OCI-LY1 (cell line): ENCODE measurements at regions not wholly inside any gene's neighbourhood (a gene's known extent, or its start where the extent isn't known, plus 50 kb on each side); places are given as distances from the start of the nearest gene placed in this dataset.

Experiments
- H2AFZ ChIP-seq: fragments of 200-600 bp; sonication (generic), shearing (Covaris generic); 2 replicates; pipeline ENCODE4 v1.6.0; 2014; ENCODE audit warnings: antibody characterized with exemption, mild to moderate bottlenecking, low read length
- H3F3A ChIP-seq: fragments of 200-600 bp; sonication (generic), shearing (Covaris generic); 2 replicates; pipeline ENCODE4 v1.6.0; 2014; ENCODE audit warnings: mild to moderate bottlenecking, antibody characterized with exemption, low read length, moderate library complexity; ENCODE audit not compliant: insufficient read depth
- H3K27ac ChIP-seq: fragments of 200-600 bp; sonication (generic); 2 replicates; pipeline ENCODE4 v1.5.1; 2014; ENCODE audit warnings: low read length, mixed run types, mild to moderate bottlenecking, low read depth; ENCODE audit not compliant: poor library complexity, severe bottlenecking
- H3K27me3 ChIP-seq: fragments of 200-600 bp; sonication (generic); 2 replicates; pipeline ENCODE4 v1.6.0; 2014; ENCODE audit warnings: antibody characterized with exemption, mild to moderate bottlenecking, low read length, moderate library complexity; ENCODE audit not compliant: insufficient read depth
- H3K36me3 ChIP-seq: fragments of 200-600 bp; sonication (generic); 2 replicates; pipeline ENCODE4 v1.6.1; 2014; ENCODE audit warnings: mild to moderate bottlenecking, antibody characterized with exemption, low read length, moderate library complexity, mixed read lengths; ENCODE audit not compliant: insufficient read depth
- H3K4me1 ChIP-seq: fragments of 200-600 bp; sonication (generic); 2 replicates; pipeline ENCODE4 v1.5.1; 2014; ENCODE audit warnings: mild to moderate bottlenecking, low read length, moderate library complexity; ENCODE audit not compliant: insufficient read depth, severe bottlenecking
- H3K4me2 ChIP-seq: fragments of 200-600 bp; sonication (generic), shearing (Covaris generic); 2 replicates; pipeline ENCODE4 v1.6.1; 2014; ENCODE audit warnings: low read length
- H3K4me3 ChIP-seq: fragments of 200-600 bp; sonication (generic); 2 replicates; pipeline ENCODE4 v1.5.1; 2014; ENCODE audit warnings: low read length, low read depth, mild to moderate bottlenecking, mixed read lengths; ENCODE audit not compliant: poor library complexity, severe bottlenecking
- H3K79me2 ChIP-seq: fragments of 200-600 bp; shearing (Covaris generic); 2 replicates; pipeline ENCODE4 v1.6.1; 2016; ENCODE audit warnings: mixed run types, low read length, mixed read lengths; ENCODE audit not compliant: insufficient read depth
- H3K9ac ChIP-seq: fragments of 200-600 bp; sonication (generic), shearing (Covaris generic); 2 replicates; pipeline ENCODE4 v1.6.1; 2014; ENCODE audit warnings: mild to moderate bottlenecking, low read length, mixed read lengths
- H3K9me2 ChIP-seq: fragments of 200-600 bp; sonication (generic), shearing (Covaris generic); 2 replicates; pipeline ENCODE4 v1.6.1; 2014; ENCODE audit warnings: low read depth, mild to moderate bottlenecking, low read length, mixed read lengths
- H3K9me3 ChIP-seq: fragments of 200-600 bp; shearing (Covaris generic); 2 replicates; pipeline ENCODE4 v1.6.1; 2014; ENCODE audit warnings: low read length, mixed read lengths
- H4K20me1 ChIP-seq: fragments of 200-600 bp; sonication (generic), shearing (Covaris generic); 2 replicates; pipeline ENCODE4 v1.6.0; 2016; ENCODE audit warnings: mild to moderate bottlenecking, low read length; ENCODE audit not compliant: insufficient read depth
- CTCF ChIP-seq: fragments of 200-600 bp; sonication (generic), shearing (Covaris generic); IDR thresholded peaks from 2 replicates; pipeline ENCODE4 v1.5.1; 2017; ENCODE audit warnings: mild to moderate bottlenecking, antibody characterized with exemption, low read length, moderate library complexity, mixed read lengths
- EZH2 ChIP-seq: fragments of 200-600 bp; sonication (generic), shearing (Covaris generic); IDR thresholded peaks from 2 replicates; pipeline ENCODE4 v1.8.0; 2017; ENCODE audit warnings: borderline replicate concordance, mixed run types, mild to moderate bottlenecking, antibody characterized with exemption, low read length, moderate library complexity, mixed read lengths

GRCh38 chr15:70469651-70470555 lies 293.5 kb downstream of the UACA start:
- Histone ChIP-seq H3K79me2 (no peaks in the 10 kb centered on the region), H3K9ac (no peak overlapping the region), H3K36me3 (no peaks in the 10 kb centered on the region), H3K9me2 (no peaks in the 10 kb centered on the region), H3K27ac (no peak overlapping the region), H3K27me3 (no peaks in the 10 kb centered on the region), H4K20me1 (no peaks in the 10 kb centered on the region), H3K4me3 (no peak overlapping the region), H3K9me3 (no peaks in the 10 kb centered on the region), H3K4me1 (no peaks in the 10 kb centered on the region), H3F3A (no peaks in the 10 kb centered on the region), H2AFZ (no peak overlapping the region), H3K4me2 (no peak overlapping the region)
- TF ChIP-seq CTCF (no peak), EZH2 (no peak)

GRCh38 chr15:70469182-70469581 lies 294.2 kb downstream of the UACA start:
- no peaks in the 10 kb centered on the region for H3K9me2 ChIP-seq
- no peak overlapping the region for H3K4me3 ChIP-seq
- H3K36me3 ChIP-seq = no peaks in the 10 kb centered on the region
- no peaks in the 10 kb centered on the region for H3K9me3 ChIP-seq
- no peak for TF ChIP-seq EZH2
- TF ChIP-seq CTCF = no peak
- no peak overlapping the region for H3K27ac ChIP-seq
- H3K4me1 ChIP-seq = no peaks in the 10 kb centered on the region
- H3K4me2 ChIP-seq = no peak overlapping the region
- no peaks in the 10 kb centered on the region for H3K27me3 ChIP-seq
- H3K9ac ChIP-seq = no peak overlapping the region
- H3K79me2 ChIP-seq = no peaks in the 10 kb centered on the region
- H3F3A ChIP-seq = no peaks in the 10 kb centered on the region
- no peak overlapping the region for H2AFZ ChIP-seq
- H4K20me1 ChIP-seq = no peaks in the 10 kb centered on the region

GRCh38 chr15:70466895-70467529 lies 296.3 kb downstream of the UACA start:
- Histone ChIP-seq H3K27me3 (no peaks in the 10 kb centered on the region), H3K4me3 (no peak overlapping the region), H3K36me3 (no peaks in the 10 kb centered on the region), H3K4me1 (no peaks in the 10 kb centered on the region), H3K27ac (no peak overlapping the region), H3F3A (no peaks in the 10 kb centered on the region), H2AFZ (no peak overlapping the region), H3K4me2 (no peak overlapping the region), H3K9me3 (no peaks in the 10 kb centered on the region), H4K20me1 (no peaks in the 10 kb centered on the region), H3K79me2 (no peaks in the 10 kb centered on the region), H3K9ac (no peak overlapping the region), H3K9me2 (no peaks in the 10 kb centered on the region)
- TF ChIP-seq CTCF (peak; percentile 69), EZH2 (no peak)
